Upper lobe of left lung (tissue), 6 donors: ENCODE measurements at regions not wholly inside any gene's neighbourhood (a gene's known extent, or its start where the extent isn't known, plus 50 kb on each side); places are given as distances from the start of the nearest gene placed in this dataset.

Experiments used
- ATAC-seq, 2 donors: fragments of 200-7000 bp; cut with Tn5 transposase; one replicate each; pipeline ENCODE4 v1.9.1; 2022; ENCODE audit warnings: mild to moderate bottlenecking in 2 of 2, moderate library complexity in 2 of 2; ENCODE audit not compliant: low FRiP score in 2 of 2
- DNase-seq, 2 donors: peaks; one replicate each; pipeline ENCODE4 v3.0.0-alpha.2; 2019 to 2020
- H3K27ac ChIP-seq, 4 donors: fragments of 200-600 bp; sonication (generic); one replicate each; pipeline ENCODE4 v1.5.1; 2016 to 2019
- H3K27me3 ChIP-seq, 4 donors: fragments of 200-600 bp; sonication (generic); one replicate each; pipeline ENCODE4 v1.5.1; 2017 to 2019
- H3K36me3 ChIP-seq, 4 donors: fragments of 200-600 bp; sonication (generic); one replicate each; pipeline ENCODE4 v1.5.1; 2016 to 2019
- H3K4me1 ChIP-seq, 4 donors: fragments of 200-600 bp; sonication (generic); one replicate each; pipeline ENCODE4 v1.5.1; 2018 to 2019
- H3K4me3 ChIP-seq, 4 donors: fragments of 200-600 bp; sonication (generic); one replicate each; pipeline ENCODE4 v1.5.1; 2017 to 2019; ENCODE audit warnings: mild to moderate bottlenecking in 2 of 4, moderate library complexity in 1 of 4
- H3K9me3 ChIP-seq, 4 donors: fragments of 200-600 bp; sonication (generic); one replicate each; pipeline ENCODE4 v1.5.1; 2018 to 2019
- EP300 ChIP-seq, 4 donors: sonication (generic); formaldehyde crosslinking; IDR thresholded peaks; one replicate each; pipeline ENCODE4 v1.5.1; 2017; ENCODE audit warnings: antibody characterized with exemption in 4 of 4, control low read depth in 2 of 4
- POLR2A ChIP-seq, 4 donors: fragments of 450-650 bp; IDR thresholded peaks; one replicate each; pipeline ENCODE4 v1.5.1; 2016 to 2017; ENCODE audit warnings: antibody characterized with exemption in 4 of 4, mild to moderate bottlenecking in 2 of 4
- POLR2AphosphoS5 ChIP-seq, 2 donors: sonication (generic); formaldehyde crosslinking; IDR thresholded peaks; one replicate each; pipeline ENCODE4 v1.5.1; 2017; ENCODE audit warnings: antibody characterized with exemption in 2 of 2
- WGBS, 2 donors: methylation state at CpG; one replicate each; pipeline ENCODE4 v1.1.5; 2017 to 2018; 5-methylcytosine and 5-hydroxymethylcytosine counted together
- TF ChIP-seq, protein P1 (sequence below), 6 experiments: fragments of 450-650 bp in 4 of 6; fragments of 200-600 bp in 2 of 6; sonication (generic) in 2 of 6; IDR thresholded peaks; one replicate each; pipeline ENCODE4 v1.5.1; 2016 to 2019; ENCODE audit warnings: antibody characterized with exemption in 6 of 6
- donor health status: DM: no; HTN: no; CAD: no; lungs with moderate emphysema.
- donor health status: DM: no; HTN: yes; CAD: no; lungs with severe emphysema.

- Histone ChIP-seq H3K36me3 (no peaks in the 10 kb centered on the region), H3K9me3 (no peaks in the 10 kb centered on the region), H3K27me3 (no peaks in the 10 kb centered on the region), H3K4me1 (no peaks in the 10 kb centered on the region), H3K27ac (no peak overlapping the region), H3K4me3 (no peak overlapping the region)
- no peak for DNase-seq
- no peak for TF ChIP-seq POLR2AphosphoS5 (IDR thresholded peaks at IDR 0.05)
- no peak for TF ChIP-seq EP300 (IDR thresholded peaks at IDR 0.05)
- TF ChIP-seq, protein P1, sequence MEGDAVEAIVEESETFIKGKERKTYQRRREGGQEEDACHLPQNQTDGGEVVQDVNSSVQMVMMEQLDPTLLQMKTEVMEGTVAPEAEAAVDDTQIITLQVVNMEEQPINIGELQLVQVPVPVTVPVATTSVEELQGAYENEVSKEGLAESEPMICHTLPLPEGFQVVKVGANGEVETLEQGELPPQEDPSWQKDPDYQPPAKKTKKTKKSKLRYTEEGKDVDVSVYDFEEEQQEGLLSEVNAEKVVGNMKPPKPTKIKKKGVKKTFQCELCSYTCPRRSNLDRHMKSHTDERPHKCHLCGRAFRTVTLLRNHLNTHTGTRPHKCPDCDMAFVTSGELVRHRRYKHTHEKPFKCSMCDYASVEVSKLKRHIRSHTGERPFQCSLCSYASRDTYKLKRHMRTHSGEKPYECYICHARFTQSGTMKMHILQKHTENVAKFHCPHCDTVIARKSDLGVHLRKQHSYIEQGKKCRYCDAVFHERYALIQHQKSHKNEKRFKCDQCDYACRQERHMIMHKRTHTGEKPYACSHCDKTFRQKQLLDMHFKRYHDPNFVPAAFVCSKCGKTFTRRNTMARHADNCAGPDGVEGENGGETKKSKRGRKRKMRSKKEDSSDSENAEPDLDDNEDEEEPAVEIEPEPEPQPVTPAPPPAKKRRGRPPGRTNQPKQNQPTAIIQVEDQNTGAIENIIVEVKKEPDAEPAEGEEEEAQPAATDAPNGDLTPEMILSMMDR (IDR thresholded peaks at IDR 0.05): no peak
- TF ChIP-seq POLR2A (IDR thresholded peaks at IDR 0.05): no peak
- WGBS, 2 donors: 85 to 95% methylated on average over 3 of the region's 3 CpGs
- no peak for ATAC-seq
These were observed 142.0 kb downstream of the TDRD15 start for GRCh38 chr2:21265752-21266151.

- peak in 1 of 2 donors; percentile 31 for ATAC-seq
- no peaks in the 10 kb centered on the region for H3K36me3 ChIP-seq
- WGBS, 2 donors: 74% methylated on average over 5 of the region's 5 CpGs
- no peaks in the 10 kb centered on the region for H3K4me1 ChIP-seq
- no peak overlapping the region for H3K27ac ChIP-seq
- H3K9me3 ChIP-seq: no peaks in the 10 kb centered on the region
- no peak for TF ChIP-seq POLR2AphosphoS5 (IDR thresholded peaks at IDR 0.05)
- no peak for TF ChIP-seq EP300 (IDR thresholded peaks at IDR 0.05)
- TF ChIP-seq, protein P1 (IDR thresholded peaks at IDR 0.05): no peak
- no peak for TF ChIP-seq POLR2A (IDR thresholded peaks at IDR 0.05)
- no peaks in the 10 kb centered on the region for H3K27me3 ChIP-seq
- H3K4me3 ChIP-seq: no peak overlapping the region
- no peak for DNase-seq
These were observed 143.6 kb downstream of the TDRD15 start for GRCh38 chr2:21267232-21267835.

- 90 to 94% methylated on average over 9 to 13 of the region's 13 CpGs for WGBS, 2 donors
- no peak for DNase-seq
- Histone ChIP-seq H3K9me3 (no peaks in the 10 kb centered on the region), H3K27me3 (no peaks in the 10 kb centered on the region), H3K4me1 (no peaks in the 10 kb centered on the region), H3K4me3 (no peak overlapping the region), H3K27ac (no peak overlapping the region), H3K36me3 (no peaks in the 10 kb centered on the region)
- no peak for TF ChIP-seq EP300 (IDR thresholded peaks at IDR 0.05)
- TF ChIP-seq, protein P1 (IDR thresholded peaks at IDR 0.05): no peak
- TF ChIP-seq POLR2A (IDR thresholded peaks at IDR 0.05): no peak
- no peak for TF ChIP-seq POLR2AphosphoS5 (IDR thresholded peaks at IDR 0.05)
- ATAC-seq: peak in 1 of 2 donors; percentile 37
These were observed 144.6 kb downstream of the TDRD15 start for GRCh38 chr2:21268197-21268877.

DNA sequence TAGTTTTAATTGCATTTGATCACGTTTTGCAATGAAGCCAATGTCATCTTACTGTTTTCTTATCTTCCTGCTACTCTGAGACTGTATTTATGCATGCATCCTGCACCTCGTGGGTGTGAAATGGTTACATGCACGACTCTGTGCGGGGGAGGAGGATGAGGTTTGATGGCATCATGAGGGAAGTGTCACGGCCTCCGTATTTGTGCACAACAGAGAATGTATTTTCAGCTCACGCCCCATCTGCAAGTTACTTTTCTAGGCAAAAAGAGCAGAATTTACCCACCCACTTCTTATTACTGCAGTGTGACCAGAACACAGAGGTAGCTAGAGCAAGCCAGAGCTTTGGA, 145.1 kb downstream of the TDRD15 start:
- H3K27ac ChIP-seq: no peak overlapping the region
- DNase-seq: no peak
- H3K9me3 ChIP-seq: no peaks in the 10 kb centered on the region
- TF ChIP-seq POLR2A (IDR thresholded peaks at IDR 0.05): no peak
- TF ChIP-seq, protein P1 (IDR thresholded peaks at IDR 0.05): no peak
- TF ChIP-seq POLR2AphosphoS5 (IDR thresholded peaks at IDR 0.05): no peak
- TF ChIP-seq EP300 (IDR thresholded peaks at IDR 0.05): no peak
- H3K27me3 ChIP-seq: no peaks in the 10 kb centered on the region
- H3K36me3 ChIP-seq: no peaks in the 10 kb centered on the region
- WGBS, 2 donors: 75 to 83% methylated on average over 7 of the region's 7 CpGs
- no peak for ATAC-seq
- no peak overlapping the region for H3K4me3 ChIP-seq
- no peaks in the 10 kb centered on the region for H3K4me1 ChIP-seq

DNA sequence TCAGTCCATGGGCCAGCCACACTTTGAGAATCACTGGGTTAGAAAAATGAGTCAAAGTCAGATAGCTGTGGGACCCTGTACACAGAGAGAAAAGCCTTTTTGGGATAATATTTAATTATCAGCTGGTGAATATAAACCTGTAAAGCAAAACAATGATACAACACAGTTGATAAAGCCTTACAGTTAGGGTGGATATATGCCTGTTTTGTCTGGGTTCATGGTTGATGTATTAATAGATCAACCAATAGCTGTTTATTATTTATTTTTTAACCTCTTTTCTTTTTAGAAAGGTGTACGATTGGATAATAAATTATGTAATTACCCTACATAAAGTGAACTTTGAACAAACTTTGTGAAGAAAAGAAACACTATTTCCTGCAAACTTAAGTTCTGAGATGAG, 145.6 kb downstream of the TDRD15 start:
- H3K27me3 ChIP-seq: no peaks in the 10 kb centered on the region
- DNase-seq (no peak), ATAC-seq (no peak)
- no peaks in the 10 kb centered on the region for H3K4me1 ChIP-seq
- 56% methylated on average over 1 of the region's 1 CpG for WGBS, 2 donors
- H3K36me3 ChIP-seq: no peaks in the 10 kb centered on the region
- H3K27ac ChIP-seq: no peak overlapping the region
- H3K4me3 ChIP-seq: no peak overlapping the region
- TF ChIP-seq POLR2A (IDR thresholded peaks at IDR 0.05): no peak
- no peak for TF ChIP-seq EP300 (IDR thresholded peaks at IDR 0.05)
- TF ChIP-seq, protein P1 (IDR thresholded peaks at IDR 0.05): no peak
- TF ChIP-seq POLR2AphosphoS5 (IDR thresholded peaks at IDR 0.05): no peak
- no peaks in the 10 kb centered on the region for H3K9me3 ChIP-seq
